ENCODE measurements at regions not wholly inside any gene's neighbourhood (a gene's known extent, or its start where the extent isn't known, plus 50 kb on each side); places are given as distances from the start of the nearest gene placed in this dataset.
"Not testable (repeated sequence)": the region's sequence is repeated elsewhere in the genome, so short reads cannot be mapped to it uniquely, and the experiment has no call there.

DNA sequence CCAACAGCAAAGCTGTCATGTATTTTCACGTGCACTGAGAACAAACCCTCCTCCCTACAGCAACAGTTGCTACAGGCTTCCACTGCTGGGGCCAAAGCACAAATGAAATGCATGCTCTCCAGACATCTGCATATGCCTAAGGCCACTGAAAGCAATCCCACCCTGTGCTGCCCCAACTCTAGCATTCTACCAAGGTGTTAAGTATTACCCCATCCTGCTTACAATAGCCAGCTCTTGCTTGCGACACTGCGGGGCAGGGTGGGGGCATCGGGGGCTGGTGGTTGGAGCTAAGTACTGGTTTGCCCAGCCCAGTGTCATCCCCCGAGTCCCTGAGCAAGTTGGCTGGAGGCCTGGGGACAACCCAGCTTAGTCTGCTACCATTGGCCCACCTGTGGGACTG, 742.5 kb downstream of the TDRD15 start:
- CTCF ChIA-PET: no interaction called here
- Mint-ChIP-seq H3K9me3 (ENCODE audit: low read depth) (peaks cover 2% of the 10 kb centered on the region), H3K4me1 (no peaks in the 10 kb centered on the region), H3K36me3 (no peaks in the 10 kb centered on the region), H3K4me3 (no peak overlapping the region), H3K27me3 (no peaks in the 10 kb centered on the region), H3K27ac (no peak overlapping the region)
- DNase-seq: no peak
- no peak for ATAC-seq

DNA sequence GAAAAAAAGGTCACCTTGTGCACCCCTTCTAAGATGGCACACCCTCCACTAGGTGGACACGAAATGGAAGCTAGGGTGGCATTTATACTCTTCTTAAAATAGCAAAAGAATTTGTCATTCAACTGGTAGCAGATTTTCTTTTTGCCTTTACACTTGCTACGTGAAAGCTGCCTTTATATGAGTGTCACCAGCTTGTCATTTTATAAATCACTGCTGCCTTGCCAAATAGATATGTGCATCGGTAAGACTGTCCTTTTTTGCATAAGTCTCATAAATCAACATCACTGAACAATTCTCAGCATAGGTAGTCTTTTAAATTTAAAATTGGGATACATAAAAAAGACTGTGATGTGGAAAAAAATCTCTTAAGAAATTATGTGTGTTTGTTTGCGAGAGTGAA, 764.1 kb downstream of the TDRD15 start:
- no peaks in the 10 kb centered on the region for H3K4me1 Mint-ChIP-seq
- no peak for ATAC-seq

DNA sequence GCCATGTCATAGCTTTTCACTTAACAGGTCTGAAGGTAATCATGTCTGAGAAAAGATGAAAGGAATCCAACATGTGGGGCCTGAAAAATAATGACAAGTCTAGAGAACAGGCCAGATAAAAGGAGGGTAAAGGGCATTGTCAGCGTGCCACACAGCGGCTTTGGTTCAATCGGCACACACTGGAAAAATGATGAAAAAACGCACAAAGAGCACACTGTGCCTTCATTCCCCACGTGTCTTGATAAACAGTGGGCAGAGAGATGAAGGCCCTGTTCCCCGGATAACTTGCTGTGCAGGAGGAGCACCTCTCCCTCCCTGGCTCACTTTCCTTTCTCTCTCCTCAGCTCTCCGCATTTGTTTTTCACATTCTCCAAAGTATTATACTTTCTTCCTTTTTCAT, 766.3 kb downstream of the TDRD15 start:
- H3K27me3 Mint-ChIP-seq: no peaks in the 10 kb centered on the region
- CTCF ChIA-PET: no interaction called here
- DNase-seq (no peak), ATAC-seq (no peak)
- H3K27ac Mint-ChIP-seq: no peak overlapping the region
- peaks cover 7% of the 10 kb centered on the region for H3K9me3 Mint-ChIP-seq (ENCODE audit: low read depth)
- no peak overlapping the region for H3K4me3 Mint-ChIP-seq
- no peaks in the 10 kb centered on the region for H3K36me3 Mint-ChIP-seq
- H3K4me1 Mint-ChIP-seq: no peaks in the 10 kb centered on the region

More for the DNA sequence above, 764.1 kb downstream of the TDRD15 start:
- CTCF ChIA-PET: no interaction called here
- Mint-ChIP-seq H3K9me3 (ENCODE audit: low read depth) (peaks cover 10% of the 10 kb centered on the region), H3K27me3 (no peaks in the 10 kb centered on the region), H3K4me3 (no peak overlapping the region), H3K36me3 (no peaks in the 10 kb centered on the region), H3K27ac (no peak overlapping the region)
- no peak for DNase-seq

DNA sequence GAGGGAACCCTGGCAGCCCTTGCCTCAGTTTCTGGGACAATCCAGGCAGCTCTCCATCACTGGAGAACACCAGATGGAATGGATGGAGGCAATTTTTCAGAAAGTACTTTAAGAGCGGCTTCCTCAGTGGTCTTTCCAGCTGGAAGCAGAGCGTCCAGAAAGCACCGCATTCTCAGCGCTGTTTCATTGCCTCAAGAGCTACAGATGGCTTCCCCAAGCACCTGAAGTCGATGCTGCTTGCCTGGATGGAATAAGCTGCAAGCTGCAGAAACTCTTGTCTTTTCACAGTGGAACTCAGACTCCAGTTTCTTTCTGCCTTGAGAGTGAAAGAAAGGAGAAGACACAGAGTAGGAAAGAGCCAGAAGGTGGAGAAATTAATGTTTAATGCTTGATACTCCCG, 766.9 kb downstream of the TDRD15 start:
- H3K4me1 Mint-ChIP-seq: no peaks in the 10 kb centered on the region
- ATAC-seq: no peak
- no peaks in the 10 kb centered on the region for H3K36me3 Mint-ChIP-seq
- no peak overlapping the region for H3K27ac Mint-ChIP-seq
- H3K4me3 Mint-ChIP-seq: no peak overlapping the region
- CTCF ChIA-PET: no interaction called here
- H3K9me3 Mint-ChIP-seq (ENCODE audit: low read depth): peaks cover 7% of the 10 kb centered on the region
- no peaks in the 10 kb centered on the region for H3K27me3 Mint-ChIP-seq
- no peak for DNase-seq

DNA sequence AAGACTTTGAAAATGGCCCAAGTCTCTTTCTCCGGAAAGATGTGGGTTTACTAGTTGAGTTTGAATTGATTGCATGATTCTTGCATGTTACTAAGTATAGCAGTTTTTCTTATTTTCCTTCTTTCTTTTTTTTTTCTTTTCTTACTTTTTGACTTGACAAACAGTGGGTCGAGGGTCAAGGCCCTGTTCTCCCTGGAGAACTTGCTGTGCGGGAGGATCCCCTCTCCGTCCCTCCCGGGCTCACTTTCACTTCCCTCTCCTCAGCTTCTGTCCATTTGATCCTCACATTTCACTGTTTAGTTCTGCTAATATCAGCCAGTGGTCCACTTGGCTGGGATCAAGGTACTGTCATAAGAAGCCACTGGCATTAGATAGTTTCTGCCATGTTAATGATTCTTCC, 767.4 kb downstream of the TDRD15 start:
- DNase-seq: no peak
- CTCF ChIA-PET: no interaction called here
- ATAC-seq: no peak
- H3K27me3 Mint-ChIP-seq: no peaks in the 10 kb centered on the region
- H3K27ac Mint-ChIP-seq: no peak overlapping the region
- H3K36me3 Mint-ChIP-seq: no peaks in the 10 kb centered on the region
- no peak overlapping the region for H3K4me3 Mint-ChIP-seq
- no peaks in the 10 kb centered on the region for H3K4me1 Mint-ChIP-seq
- H3K9me3 Mint-ChIP-seq (ENCODE audit: low read depth): peaks cover 6% of the 10 kb centered on the region

DNA sequence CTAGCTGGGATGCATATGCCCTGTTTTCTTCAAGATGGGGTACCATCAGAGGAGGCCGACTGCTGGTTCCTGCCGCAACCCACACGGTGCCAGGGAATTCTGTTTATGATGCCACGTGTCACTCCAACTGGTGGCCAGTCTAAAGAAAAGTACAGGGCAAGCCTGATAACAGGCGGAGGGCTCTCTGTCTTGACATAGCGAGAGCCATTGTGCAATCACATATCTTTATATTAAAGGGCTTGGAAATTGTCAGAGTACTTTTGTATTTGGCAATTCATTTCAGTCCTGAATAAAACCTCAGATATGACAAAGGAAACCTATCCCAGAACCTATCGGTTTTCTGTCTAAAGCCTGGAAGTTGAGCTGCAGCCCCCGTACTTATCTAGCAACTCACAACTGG, 768.4 kb downstream of the TDRD15 start:
- Mint-ChIP-seq H3K27me3 (no peaks in the 10 kb centered on the region), H3K9me3 (ENCODE audit: low read depth) (peaks cover 6% of the 10 kb centered on the region), H3K4me1 (no peaks in the 10 kb centered on the region), H3K4me3 (no peak overlapping the region), H3K27ac (no peak overlapping the region), H3K36me3 (no peaks in the 10 kb centered on the region)
- no peak for DNase-seq
- CTCF ChIA-PET: no interaction called here
- no peak for ATAC-seq

DNA sequence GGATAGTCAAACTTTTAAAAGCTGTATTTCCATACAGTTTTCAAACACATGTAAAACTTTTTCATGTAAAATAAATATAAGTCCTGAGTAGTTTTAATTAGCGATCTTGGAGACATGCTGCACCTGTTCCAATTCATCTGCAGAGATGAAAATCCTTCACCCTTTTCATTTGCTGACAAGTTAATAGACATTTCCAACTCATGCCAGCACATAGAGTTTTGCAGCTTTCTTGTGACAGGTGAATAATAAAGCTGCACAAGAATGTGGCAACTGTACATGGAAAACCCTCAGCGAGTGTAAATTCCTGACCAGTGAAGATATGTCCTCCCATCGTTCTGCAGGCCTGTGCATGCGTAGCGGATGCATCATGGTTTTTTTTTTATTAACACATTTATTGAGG, 771.4 kb downstream of the TDRD15 start:
- no peaks in the 10 kb centered on the region for H3K27me3 Mint-ChIP-seq
- H3K9me3 Mint-ChIP-seq (ENCODE audit: low read depth): peaks cover 6% of the 10 kb centered on the region
- no peaks in the 10 kb centered on the region for H3K4me1 Mint-ChIP-seq
- no peak overlapping the region for H3K4me3 Mint-ChIP-seq
- no peaks in the 10 kb centered on the region for H3K36me3 Mint-ChIP-seq
- no peak overlapping the region for H3K27ac Mint-ChIP-seq
- ATAC-seq: no peak
- no peak for DNase-seq
- CTCF ChIA-PET: no interaction called here

DNA sequence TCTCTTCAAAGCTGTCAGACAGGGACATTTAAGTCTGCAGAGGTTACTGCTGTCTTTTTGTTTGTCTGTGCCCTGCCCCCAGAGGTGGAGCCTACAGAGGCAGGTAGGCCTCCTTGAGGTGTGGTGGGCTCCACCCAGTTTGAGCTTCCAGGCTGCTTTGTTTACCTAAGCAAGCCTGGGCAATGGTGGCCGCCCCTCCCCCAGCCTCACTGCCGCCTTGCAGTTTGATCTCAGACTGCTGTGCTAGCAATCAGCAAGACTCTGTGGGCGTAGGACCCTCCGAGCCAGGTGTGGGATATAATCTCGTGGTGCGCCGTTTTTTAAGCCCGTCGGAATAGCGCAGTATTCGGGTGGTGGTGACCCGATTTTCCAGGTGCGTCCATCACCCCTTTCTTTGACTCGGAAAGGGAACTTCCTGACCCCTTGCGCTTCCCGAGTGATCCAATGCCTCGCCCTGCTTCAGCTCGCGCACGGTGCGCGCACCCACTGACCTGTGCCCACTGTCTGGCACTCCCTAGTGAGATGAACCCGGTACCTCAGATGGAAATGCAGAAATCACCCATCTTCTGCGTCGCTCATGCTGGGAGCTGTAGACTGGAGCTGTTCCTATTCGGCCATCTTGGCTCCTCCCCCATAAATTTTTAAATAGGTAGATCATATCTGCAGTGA, 785.1 kb downstream of the TDRD15 start:
- ATAC-seq, DNase-seq, H3K36me3 Mint-ChIP-seq, CTCF ChIA-PET, H3K4me1 Mint-ChIP-seq, H3K27me3 Mint-ChIP-seq, H3K27ac Mint-ChIP-seq, H3K4me3 Mint-ChIP-seq: not testable (repeated sequence)
- peaks cover 15% of the 10 kb centered on the region for H3K9me3 Mint-ChIP-seq (ENCODE audit: low read depth)

DNA sequence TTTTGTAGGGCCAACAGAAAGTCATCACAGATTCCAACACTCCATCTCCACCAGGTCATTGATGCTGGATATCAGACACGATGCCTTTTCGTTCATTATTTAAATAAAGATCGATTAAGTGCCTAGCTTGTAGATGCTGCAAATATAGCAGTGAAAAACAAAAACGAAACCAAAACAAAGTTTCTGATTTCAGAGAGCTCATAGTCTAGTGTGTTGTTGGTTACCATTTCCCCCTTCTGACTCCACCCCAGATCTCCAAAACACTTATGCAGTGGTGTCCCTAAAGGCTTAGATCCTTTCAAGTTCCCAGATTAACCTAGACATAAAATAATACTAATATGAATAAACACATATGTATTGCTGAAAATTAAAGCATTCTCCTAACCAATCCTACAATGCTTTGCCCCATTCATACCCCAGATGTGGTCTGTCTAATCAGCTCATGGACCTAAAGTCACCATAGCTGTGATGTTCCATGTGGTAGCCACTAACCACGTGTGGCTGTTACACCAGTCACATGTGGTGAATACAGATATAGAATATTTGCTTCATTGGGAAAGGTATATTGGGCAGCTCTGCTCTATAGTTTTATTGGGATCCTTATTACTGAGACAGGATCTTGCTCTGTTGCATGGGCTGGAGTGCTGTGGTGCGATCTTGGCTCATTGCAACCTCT, 787.2 kb downstream of the TDRD15 start:
- Mint-ChIP-seq H3K27ac (no peak overlapping the region), H3K36me3 (no peaks in the 10 kb centered on the region), H3K9me3 (ENCODE audit: low read depth) (peaks cover 15% of the 10 kb centered on the region), H3K4me3 (no peak overlapping the region), H3K4me1 (no peaks in the 10 kb centered on the region), H3K27me3 (no peaks in the 10 kb centered on the region)
- CTCF ChIA-PET: no interaction called here
- DNase-seq (no peak), ATAC-seq (no peak)

DNA sequence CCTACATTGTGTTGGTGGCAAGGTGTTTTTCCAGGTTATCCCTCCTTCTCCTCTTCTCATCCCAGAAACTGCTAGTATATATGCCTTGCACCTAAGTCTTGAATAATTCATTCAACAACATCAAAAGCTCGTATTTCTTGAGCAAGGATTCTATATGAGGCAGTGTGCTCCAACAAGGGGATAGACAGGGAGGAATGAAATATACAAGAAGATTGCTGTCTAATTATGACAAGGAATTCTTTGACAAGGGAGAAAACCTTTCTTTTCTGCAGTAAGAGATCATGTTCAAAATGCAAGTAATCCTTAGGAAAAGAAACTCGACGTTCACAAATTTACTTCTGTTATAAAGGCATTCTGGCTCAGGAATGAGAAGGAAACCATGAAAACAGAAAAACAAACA, 788.6 kb downstream of the TDRD15 start:
- Mint-ChIP-seq H3K36me3 (no peaks in the 10 kb centered on the region), H3K4me3 (no peak overlapping the region), H3K27ac (no peak overlapping the region), H3K4me1 (no peaks in the 10 kb centered on the region), H3K27me3 (no peaks in the 10 kb centered on the region), H3K9me3 (ENCODE audit: low read depth) (peaks cover 15% of the 10 kb centered on the region)
- ATAC-seq (no peak), DNase-seq (no peak)
- CTCF ChIA-PET: no interaction called here

DNA sequence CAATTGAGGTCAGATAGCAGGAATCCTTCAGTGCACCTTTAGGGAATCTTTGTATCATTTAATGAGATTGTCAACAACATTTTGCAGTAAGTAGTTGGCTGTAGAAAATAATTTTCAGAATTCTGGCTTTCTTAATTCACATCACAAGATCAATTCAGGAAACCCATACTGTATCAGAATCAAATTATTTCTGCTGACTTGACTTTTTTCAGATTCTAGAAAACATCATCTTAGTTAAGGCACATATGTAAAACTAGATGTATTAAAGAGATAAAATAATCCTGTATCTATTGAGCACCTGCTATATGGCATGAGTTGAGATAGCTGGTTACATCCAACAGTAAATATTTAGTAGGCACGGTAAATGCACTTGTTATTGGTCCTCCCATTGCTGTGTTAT, 791.4 kb downstream of the TDRD15 start:
- no peaks in the 10 kb centered on the region for H3K27me3 Mint-ChIP-seq
- peaks cover 11% of the 10 kb centered on the region for H3K9me3 Mint-ChIP-seq (ENCODE audit: low read depth)
- H3K4me3 Mint-ChIP-seq: no peak overlapping the region
- H3K27ac Mint-ChIP-seq: no peak overlapping the region
- CTCF ChIA-PET: no interaction called here
- ATAC-seq: no peak
- no peaks in the 10 kb centered on the region for H3K4me1 Mint-ChIP-seq
- no peaks in the 10 kb centered on the region for H3K36me3 Mint-ChIP-seq
- DNase-seq: no peak

DNA sequence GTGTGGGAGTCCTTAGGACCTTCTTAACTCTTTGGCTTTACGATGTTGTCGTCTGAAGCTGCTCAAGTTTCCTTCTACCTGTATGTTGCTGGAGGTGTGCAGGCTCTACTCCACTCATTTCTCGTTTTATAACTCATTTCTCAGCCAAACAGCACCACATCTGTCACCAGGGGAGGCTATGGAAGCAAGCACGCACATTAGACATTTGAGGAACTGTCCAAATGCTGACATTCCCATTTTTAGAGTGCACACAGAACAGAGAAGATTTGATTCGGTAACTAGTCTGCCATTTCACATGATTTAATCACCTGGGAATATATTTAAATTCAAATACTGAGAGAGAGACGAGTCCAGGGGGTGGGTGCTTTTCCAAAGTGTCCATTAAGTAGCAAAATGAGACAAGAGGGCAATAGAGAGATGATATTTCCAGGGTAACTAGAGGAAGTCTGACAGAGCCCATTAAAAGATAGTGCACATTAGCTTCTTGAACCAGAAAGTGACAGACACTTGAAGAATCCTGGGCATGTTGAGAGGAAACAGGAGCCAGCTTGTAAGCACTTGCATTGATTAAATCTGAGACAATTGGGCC, 793.3 kb downstream of the TDRD15 start:
- no peak for ATAC-seq
- CTCF ChIA-PET: no interaction called here
- DNase-seq: no peak
- no peaks in the 10 kb centered on the region for H3K4me1 Mint-ChIP-seq
- no peaks in the 10 kb centered on the region for H3K27me3 Mint-ChIP-seq
- H3K9me3 Mint-ChIP-seq (ENCODE audit: low read depth): peaks cover 5% of the 10 kb centered on the region
- no peaks in the 10 kb centered on the region for H3K36me3 Mint-ChIP-seq
- H3K27ac Mint-ChIP-seq: no peak overlapping the region
- H3K4me3 Mint-ChIP-seq: no peak overlapping the region

DNA sequence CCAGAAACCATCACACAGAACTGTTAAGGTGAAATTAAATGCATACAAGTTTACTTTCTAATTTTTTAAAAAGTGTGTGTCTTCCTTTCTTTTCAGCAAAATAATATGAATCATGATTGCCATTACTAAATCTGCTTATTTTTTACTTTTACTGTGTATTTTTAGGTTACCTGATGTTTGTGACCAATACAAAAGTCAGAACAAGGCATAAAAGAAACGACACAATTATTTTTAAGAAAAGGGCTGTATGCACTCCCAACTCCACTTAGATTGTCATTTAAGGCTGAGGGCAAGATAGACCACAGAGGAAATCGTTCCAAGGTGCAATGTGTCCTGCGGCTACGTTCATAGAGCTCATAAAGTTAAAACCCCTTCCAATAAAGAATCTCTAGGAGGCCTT, 797.0 kb downstream of the TDRD15 start:
- Mint-ChIP-seq H3K9me3 (ENCODE audit: low read depth) (peaks cover 5% of the 10 kb centered on the region), H3K36me3 (no peaks in the 10 kb centered on the region), H3K27me3 (no peaks in the 10 kb centered on the region), H3K4me1 (peaks cover 3% of the 10 kb centered on the region), H3K4me3 (no peak overlapping the region), H3K27ac (no peak overlapping the region)
- no peak for DNase-seq
- no peak for ATAC-seq
- CTCF ChIA-PET: no interaction called here

DNA sequence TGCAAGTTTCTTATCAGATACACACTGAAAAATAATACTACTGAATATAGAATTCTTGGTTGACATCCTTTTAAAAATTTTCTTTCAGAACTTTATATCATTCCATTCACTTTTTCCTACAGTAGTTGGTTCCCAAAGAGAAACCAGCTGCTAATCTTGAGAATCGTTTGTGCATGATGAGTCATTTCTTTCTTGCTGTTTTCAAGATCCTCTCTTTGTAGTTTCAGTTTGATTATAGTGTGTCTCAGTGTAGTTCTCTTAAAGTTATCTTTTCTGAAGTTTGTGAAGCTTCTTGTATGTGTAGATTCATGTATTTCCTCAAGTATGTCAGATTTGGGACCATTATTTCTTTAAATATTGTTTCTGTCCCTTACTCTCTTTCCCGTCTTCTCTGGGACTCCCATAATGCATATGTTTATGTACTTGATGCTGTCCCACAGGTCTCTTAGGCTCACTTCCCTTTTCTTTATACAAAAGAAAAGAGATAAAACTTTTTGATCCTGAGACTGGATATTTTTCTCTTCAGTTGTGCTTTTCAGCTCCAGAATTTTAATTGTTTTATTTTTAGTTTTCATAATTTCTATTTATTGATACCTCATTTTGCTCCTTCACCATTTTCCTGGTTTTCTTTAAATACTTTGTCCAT, 801.0 kb downstream of the TDRD15 start:
- Mint-ChIP-seq H3K36me3 (no peaks in the 10 kb centered on the region), H3K27ac (no peak overlapping the region), H3K9me3 (ENCODE audit: low read depth) (peaks cover 10% of the 10 kb centered on the region), H3K4me1 (peaks cover 3% of the 10 kb centered on the region), H3K27me3 (no peaks in the 10 kb centered on the region), H3K4me3 (no peak overlapping the region)
- DNase-seq (no peak), ATAC-seq (no peak)
- CTCF ChIA-PET: no interaction called here

Measured in activated CD8-positive, alpha-beta memory T cell treated with anti-CD3 and anti-CD28 coated beads, Interleukin-2, amount 10 ng/mL, durations not matched to agents 7 days and 5 days (primary cell).